ENCODE measurements at regions not wholly inside any gene's neighbourhood (a gene's known extent, or its start where the extent isn't known, plus 50 kb on each side); places are given as distances from the start of the nearest gene placed in this dataset.
"Not testable (repeated sequence)": the region's sequence is repeated elsewhere in the genome, so short reads cannot be mapped to it uniquely, and the experiment has no call there.

DNA sequence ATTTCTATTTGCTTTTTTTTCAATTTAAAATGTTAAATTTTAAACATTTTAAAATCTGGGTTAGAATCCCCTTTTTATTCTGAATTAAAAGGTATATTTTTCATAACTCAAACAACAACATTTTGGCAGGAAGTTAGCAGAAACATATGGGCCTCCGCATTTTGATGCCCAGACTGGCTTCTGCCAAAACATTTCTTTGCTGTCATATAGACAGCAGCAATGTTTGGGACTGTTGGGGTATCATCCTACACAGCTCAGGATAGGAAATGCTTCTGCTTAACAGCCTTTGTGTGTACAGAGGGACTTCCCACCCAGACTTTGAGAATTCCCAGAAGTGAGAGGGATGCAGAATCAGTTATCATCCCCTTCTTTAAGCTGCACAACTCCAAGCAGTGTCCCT, 155.4 kb upstream of the PARD3B start:
- intact Hi-C loops (cut with DNase I) = no loop called here
- no peak overlapping the region for H3K27ac ChIP-seq
- DNase-seq = no peak
- ATAC-seq = no peak
- H3K9me3 ChIP-seq = no peaks in the 10 kb centered on the region
- H3K36me3 ChIP-seq = no peaks in the 10 kb centered on the region
- H3K27me3 ChIP-seq (ENCODE audit: low read depth) = no peaks in the 10 kb centered on the region
- H3K4me1 ChIP-seq = no peaks in the 10 kb centered on the region
- H3K4me3 ChIP-seq = no peak overlapping the region
- TF ChIP-seq, protein P1, sequence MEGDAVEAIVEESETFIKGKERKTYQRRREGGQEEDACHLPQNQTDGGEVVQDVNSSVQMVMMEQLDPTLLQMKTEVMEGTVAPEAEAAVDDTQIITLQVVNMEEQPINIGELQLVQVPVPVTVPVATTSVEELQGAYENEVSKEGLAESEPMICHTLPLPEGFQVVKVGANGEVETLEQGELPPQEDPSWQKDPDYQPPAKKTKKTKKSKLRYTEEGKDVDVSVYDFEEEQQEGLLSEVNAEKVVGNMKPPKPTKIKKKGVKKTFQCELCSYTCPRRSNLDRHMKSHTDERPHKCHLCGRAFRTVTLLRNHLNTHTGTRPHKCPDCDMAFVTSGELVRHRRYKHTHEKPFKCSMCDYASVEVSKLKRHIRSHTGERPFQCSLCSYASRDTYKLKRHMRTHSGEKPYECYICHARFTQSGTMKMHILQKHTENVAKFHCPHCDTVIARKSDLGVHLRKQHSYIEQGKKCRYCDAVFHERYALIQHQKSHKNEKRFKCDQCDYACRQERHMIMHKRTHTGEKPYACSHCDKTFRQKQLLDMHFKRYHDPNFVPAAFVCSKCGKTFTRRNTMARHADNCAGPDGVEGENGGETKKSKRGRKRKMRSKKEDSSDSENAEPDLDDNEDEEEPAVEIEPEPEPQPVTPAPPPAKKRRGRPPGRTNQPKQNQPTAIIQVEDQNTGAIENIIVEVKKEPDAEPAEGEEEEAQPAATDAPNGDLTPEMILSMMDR (IDR thresholded peaks at IDR 0.05) = no peak

GRCh38 chr2:204395539-204395938, 149.7 kb upstream of the PARD3B start:
- ATAC-seq (no peak), DNase-seq (no peak)
- H3K9me3 ChIP-seq = no peaks in the 10 kb centered on the region
- H3K27me3 ChIP-seq (ENCODE audit: low read depth) = no peaks in the 10 kb centered on the region
- intact Hi-C loops (cut with DNase I) = no loop called here
- no peak overlapping the region for H3K4me3 ChIP-seq
- TF ChIP-seq, protein P1 (IDR thresholded peaks at IDR 0.05) = no peak
- no peaks in the 10 kb centered on the region for H3K4me1 ChIP-seq
- no peaks in the 10 kb centered on the region for H3K36me3 ChIP-seq
- no peak overlapping the region for H3K27ac ChIP-seq

DNA sequence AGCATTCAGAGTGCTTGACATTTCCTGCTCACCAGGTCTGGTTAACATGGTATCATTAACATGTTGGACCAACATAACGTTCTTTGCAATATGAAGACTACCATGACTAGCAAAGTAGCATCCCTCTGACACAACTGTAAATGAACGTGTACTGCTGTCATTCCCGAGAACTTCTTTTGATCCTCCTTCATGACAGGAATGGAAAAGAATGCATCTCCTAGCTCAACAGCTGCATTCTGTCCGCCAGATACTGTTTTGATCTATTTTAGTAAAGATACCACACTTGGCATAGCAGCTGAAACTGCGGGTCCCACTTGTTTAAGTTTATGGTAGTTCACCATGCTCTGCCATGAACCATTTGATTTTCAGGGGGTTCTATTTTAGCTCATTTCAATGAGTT, 144.2 kb upstream of the PARD3B start:
- Histone ChIP-seq H3K27me3 (ENCODE audit: low read depth) (no peaks in the 10 kb centered on the region), H3K27ac (no peak overlapping the region), H3K9me3 (no peaks in the 10 kb centered on the region), H3K4me3 (no peak overlapping the region), H3K4me1 (no peaks in the 10 kb centered on the region), H3K36me3 (no peaks in the 10 kb centered on the region)
- ATAC-seq (no peak), DNase-seq (no peak)
- TF ChIP-seq, protein P1 (IDR thresholded peaks at IDR 0.05) = no peak
- intact Hi-C loops (cut with DNase I) = no loop called here

GRCh38 chr2:204407204-204408014, 137.9 kb upstream of the PARD3B start:
- no peak overlapping the region for H3K4me3 ChIP-seq
- no peak overlapping the region for H3K27ac ChIP-seq
- TF ChIP-seq, protein P1 (IDR thresholded peaks at IDR 0.05) = no peak
- H3K27me3 ChIP-seq (ENCODE audit: low read depth) = no peaks in the 10 kb centered on the region
- ATAC-seq (no peak), DNase-seq (no peak)
- H3K4me1 ChIP-seq = no peaks in the 10 kb centered on the region
- peaks cover 7% of the 10 kb centered on the region for H3K9me3 ChIP-seq
- intact Hi-C loops (cut with DNase I) = no loop called here
- H3K36me3 ChIP-seq = no peaks in the 10 kb centered on the region

DNA sequence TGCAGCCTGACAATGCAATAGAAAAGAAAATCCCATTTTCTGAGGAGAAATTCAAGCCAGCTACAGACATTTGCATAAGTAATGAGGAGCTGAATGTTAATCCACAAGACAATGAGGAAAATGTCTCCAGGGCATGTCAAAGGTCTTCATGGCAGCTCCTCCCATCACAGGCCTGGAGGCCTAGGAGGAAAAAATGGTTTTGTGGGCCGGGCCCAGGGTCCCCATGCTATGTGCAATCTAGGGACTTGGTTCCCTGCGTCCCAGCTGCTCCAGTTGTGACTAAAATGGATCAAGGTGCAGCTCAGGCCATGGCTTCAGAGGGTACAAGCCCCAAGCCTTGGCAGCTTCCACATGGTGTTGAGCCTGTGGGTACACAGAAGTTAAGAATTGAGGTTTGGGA, 132.5 kb upstream of the PARD3B start:
- H3K36me3 ChIP-seq; H3K4me1 ChIP-seq; DNase-seq; intact Hi-C loops (cut with DNase I); H3K27me3 ChIP-seq (ENCODE audit: low read depth); ATAC-seq; H3K4me3 ChIP-seq; H3K27ac ChIP-seq: not testable (repeated sequence)
- peaks cover 15% of the 10 kb centered on the region for H3K9me3 ChIP-seq

DNA sequence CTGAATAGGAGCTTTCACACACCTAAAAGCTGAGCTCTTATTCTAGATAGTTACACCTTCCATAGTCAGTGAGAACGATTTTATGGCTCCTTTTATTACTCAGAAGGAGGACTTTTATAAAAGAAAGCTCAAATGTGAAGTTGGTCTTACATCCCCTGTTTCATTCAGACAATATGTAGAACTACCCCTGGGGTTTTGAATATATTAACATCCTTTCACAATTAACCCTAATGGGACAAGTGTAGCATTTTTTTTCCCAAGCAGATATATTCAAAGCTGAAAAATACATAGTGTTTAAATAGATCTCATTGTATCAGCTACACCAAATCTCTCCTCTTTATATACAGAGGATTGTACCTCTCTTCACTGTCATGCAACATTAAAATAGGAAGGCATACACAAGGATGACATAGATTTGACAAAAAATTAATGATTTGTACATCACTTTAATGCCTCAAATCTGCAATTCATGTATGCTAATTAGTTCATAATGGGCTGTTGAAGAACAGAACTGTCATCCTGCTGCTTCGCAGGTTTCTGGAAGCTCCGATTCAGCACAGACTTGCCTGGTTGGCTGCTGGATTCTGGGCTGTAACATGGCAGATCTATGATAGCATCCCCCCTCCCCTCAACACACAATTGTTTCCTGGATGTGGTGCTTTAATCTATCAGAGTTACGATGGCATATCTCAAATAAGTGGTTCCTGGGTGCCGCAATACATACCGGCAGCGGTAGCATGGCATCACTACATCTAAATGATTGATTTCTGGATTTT, 129.7 kb upstream of the PARD3B start:
- H3K4me3 ChIP-seq = no peak overlapping the region
- intact Hi-C loops (cut with DNase I) = no loop called here
- TF ChIP-seq, protein P1 (IDR thresholded peaks at IDR 0.05) = no peak
- no peaks in the 10 kb centered on the region for H3K27me3 ChIP-seq (ENCODE audit: low read depth)
- no peak for DNase-seq
- H3K4me1 ChIP-seq = no peaks in the 10 kb centered on the region
- no peak overlapping the region for H3K27ac ChIP-seq
- peaks cover 15% of the 10 kb centered on the region for H3K9me3 ChIP-seq
- no peak for ATAC-seq
- H3K36me3 ChIP-seq = no peaks in the 10 kb centered on the region
